RWPE1 (cell line): ENCODE measurements at regions not wholly inside any gene's neighbourhood (a gene's known extent, or its start where the extent isn't known, plus 50 kb on each side); places are given as distances from the start of the nearest gene placed in this dataset.

Experiments
- CTCF ChIA-PET: fragments of 350-600 bp; sonication (Branson Sonifier 250); formaldehyde crosslinking; extraction: SDS; loops from one replicate; lab custom pipeline; 2021; lab: Yijun Ruan, JAX
- POLR2A ChIA-PET: fragments of 400-600 bp; formaldehyde crosslinking; extraction: SDS; loops from one replicate; lab custom pipeline; 2020; ENCODE audit warnings: antibody characterized with exemption; ENCODE audit not compliant: low non-redundant PET; lab: Yijun Ruan, JAX
- DNase-seq: peaks from one replicate; pipeline ENCODE4 v3.0.0; 2012; ENCODE audit warnings: low spot score
- H3K27ac ChIP-seq: fragments of 450-650 bp; 2 replicates; pipeline ENCODE4 v1.5.1; 2017
- TF ChIP-seq, protein P1 (sequence below): fragments of 450-650 bp; conservative IDR thresholded peaks from 2 replicates; pipeline ENCODE4 v1.5.1; 2017; ENCODE audit warnings: low read depth, mild to moderate bottlenecking

DNA sequence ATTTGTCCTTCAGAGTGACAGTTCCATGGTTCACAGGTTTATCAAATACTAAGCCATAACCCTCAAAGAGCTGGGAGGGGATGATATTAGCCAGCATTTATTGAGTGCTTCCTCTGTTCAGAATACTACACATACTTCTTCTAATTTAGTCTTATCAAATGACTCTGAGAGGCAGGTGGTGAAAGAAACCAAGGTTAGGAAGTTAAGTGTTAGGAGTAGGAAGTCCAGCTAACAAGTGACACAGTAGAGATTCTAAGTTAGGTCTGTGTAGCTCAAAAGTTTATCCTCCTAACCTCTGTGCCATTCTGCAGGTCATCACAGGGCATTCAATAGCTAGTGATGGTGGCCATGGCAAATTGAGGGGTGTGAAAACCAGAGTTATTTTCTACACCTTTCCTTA, 198.3 kb upstream of the MID1 start:
- ChIA-PET POLR2A (no interaction called here), CTCF (no interaction called here)

DNA sequence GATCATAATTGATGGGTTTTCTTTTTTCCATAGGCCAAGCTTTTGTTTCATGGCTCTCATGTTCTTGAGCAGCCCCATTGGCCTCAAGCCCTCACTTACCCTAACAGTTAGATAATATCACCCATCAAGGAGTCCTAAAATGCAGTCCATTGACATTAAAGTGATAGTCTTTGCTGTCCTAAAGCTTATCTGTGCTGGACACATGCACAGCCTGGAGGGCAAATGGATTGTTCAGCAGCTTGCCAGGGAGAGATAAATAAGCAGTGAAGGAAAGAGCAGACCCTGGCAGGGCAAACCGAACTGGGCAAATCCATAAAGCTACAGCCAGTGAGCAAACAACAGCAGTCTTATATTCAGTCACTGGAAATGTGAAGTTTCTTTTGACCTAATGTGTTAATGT, 199.6 kb upstream of the MID1 start:
- POLR2A ChIA-PET: no interaction called here
- CTCF ChIA-PET: no interaction called here
- no peak overlapping the region for H3K27ac ChIP-seq
- TF ChIP-seq, protein P1, sequence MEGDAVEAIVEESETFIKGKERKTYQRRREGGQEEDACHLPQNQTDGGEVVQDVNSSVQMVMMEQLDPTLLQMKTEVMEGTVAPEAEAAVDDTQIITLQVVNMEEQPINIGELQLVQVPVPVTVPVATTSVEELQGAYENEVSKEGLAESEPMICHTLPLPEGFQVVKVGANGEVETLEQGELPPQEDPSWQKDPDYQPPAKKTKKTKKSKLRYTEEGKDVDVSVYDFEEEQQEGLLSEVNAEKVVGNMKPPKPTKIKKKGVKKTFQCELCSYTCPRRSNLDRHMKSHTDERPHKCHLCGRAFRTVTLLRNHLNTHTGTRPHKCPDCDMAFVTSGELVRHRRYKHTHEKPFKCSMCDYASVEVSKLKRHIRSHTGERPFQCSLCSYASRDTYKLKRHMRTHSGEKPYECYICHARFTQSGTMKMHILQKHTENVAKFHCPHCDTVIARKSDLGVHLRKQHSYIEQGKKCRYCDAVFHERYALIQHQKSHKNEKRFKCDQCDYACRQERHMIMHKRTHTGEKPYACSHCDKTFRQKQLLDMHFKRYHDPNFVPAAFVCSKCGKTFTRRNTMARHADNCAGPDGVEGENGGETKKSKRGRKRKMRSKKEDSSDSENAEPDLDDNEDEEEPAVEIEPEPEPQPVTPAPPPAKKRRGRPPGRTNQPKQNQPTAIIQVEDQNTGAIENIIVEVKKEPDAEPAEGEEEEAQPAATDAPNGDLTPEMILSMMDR: no peak
- no peak for DNase-seq

More for the DNA sequence above, 198.3 kb upstream of the MID1 start:
- H3K27ac ChIP-seq: no peak overlapping the region
- TF ChIP-seq, protein P1: no peak
- no peak for DNase-seq

DNA sequence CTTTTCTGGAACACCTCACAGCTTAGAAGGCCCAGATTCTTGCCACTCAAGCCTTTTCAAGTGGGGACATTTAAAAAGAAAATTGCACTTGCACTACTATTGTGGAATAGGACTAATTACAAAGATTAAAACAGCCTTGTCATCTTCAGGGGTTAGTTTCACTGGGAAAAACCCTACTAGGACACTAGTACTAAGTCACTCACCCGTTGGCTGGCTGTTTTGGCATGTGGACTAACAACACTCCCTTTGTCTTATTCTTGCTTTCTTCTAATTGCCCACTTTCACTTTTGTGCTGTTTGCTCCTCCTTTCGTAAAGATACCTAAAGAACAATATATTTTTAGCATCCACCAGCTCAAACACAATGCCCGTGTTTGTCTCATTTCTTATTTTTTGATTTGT, 200.9 kb upstream of the MID1 start:
- TF ChIP-seq, protein P1: no peak
- no peak overlapping the region for H3K27ac ChIP-seq
- DNase-seq: no peak
- CTCF ChIA-PET: no interaction called here
- POLR2A ChIA-PET: no interaction called here

DNA sequence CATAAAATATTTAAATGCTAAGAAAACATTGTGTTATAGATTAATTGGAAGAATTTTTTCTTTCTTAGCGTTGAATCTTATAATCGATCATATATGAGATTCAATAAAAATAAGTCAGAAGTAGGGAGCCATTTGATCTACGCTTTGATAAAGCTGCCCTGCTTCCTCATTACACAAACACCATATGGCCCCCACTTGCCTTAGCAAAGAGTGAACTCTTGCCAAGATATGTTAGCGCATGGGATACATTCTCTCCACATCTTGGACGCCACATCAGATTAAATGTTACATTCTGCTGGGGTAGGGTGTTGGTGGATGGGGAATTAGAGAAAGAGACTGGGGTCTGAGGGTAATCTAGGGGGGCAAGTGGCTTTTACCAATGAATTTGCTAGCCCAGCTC, 207.7 kb upstream of the MID1 start:
- TF ChIP-seq, protein P1: no peak
- H3K27ac ChIP-seq: no peak overlapping the region
- ChIA-PET CTCF (interaction anchor here (0.7 kb wide), 1 partner anchor 17 kb away, joined by 3 read pairs; no protein-coding TSS in a partner anchor), POLR2A (no interaction called here)
- no peak for DNase-seq

DNA sequence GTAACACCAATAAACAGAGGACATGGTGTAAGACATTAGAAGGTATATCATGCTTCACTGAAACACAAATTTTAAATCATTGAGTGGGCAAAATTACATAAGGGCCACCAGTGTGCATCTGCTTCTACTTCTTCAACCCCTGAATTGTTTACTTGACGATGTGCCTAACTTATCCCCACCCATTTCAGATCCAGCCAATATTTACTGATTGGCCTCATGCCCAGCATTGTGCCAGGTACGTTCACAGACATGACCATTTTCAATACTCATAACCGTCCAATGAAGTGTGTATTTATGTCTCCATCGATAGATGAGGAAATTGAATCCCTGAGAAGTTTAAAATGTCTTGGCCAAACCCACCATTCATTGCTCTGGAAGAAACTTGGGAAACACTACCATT, 208.3 kb upstream of the MID1 start:
- no peak for DNase-seq
- POLR2A ChIA-PET: no interaction called here
- no peak overlapping the region for H3K27ac ChIP-seq
- CTCF ChIA-PET: interaction anchor here (0.7 kb wide), 1 partner anchor 16 kb away, joined by 3 read pairs; no protein-coding TSS in a partner anchor
- TF ChIP-seq, protein P1: no peak

DNA sequence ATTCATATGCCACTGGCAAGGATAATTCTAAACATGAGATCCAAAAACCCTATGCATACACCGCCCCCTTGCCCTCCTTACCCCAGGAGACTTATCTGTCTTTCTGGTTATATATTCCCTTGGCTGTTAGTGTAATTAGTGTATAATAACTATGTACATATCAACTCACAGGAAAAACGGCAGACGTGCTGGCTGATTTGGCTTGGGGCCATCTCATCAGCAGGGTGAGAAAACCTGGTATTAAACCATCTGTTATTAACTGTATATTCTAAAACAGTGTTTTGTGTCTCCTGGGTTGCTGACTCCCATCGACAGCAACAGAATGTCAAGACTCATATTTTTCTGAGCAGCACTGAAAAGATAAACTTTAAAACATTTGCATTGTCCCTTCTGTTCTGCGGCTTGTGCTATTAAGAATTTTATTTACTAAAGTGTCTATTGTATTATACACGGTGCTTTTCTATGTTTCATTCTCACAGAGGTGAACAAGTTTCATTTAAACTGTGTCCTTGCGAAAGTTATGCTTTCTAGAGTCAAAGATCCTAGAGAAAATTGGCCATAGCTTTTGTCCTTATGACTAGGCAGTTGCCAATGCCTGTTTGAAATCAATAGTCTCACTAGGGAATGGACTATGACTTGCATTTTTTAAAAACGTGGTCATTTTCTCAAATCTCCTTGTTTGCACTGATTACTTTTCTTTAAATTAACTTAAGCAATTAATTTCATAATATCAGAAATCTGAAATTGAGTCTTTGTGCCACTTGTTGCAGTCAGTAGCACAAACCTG, 211.5 kb upstream of the MID1 start:
- TF ChIP-seq, protein P1: no peak
- DNase-seq: no peak
- POLR2A ChIA-PET: no interaction called here
- CTCF ChIA-PET: no interaction called here
- H3K27ac ChIP-seq: no peak overlapping the region
